K562 (cell line): ENCODE measurements at regions not wholly inside any gene's neighbourhood (a gene's known extent, or its start where the extent isn't known, plus 50 kb on each side); places are given as distances from the start of the nearest gene placed in this dataset.

Experiments
- ATAC-seq: fragments of 200-7000 bp; cut with Tn5 transposase; 3 replicates; pipeline ENCODE4 v1.9.1; 2020; ENCODE audit warnings: moderate library complexity
- BruUV-seq: library from RNA; stranded (reverse); fragments of 400-500 nt; replicated peaks from 2 replicates; lab custom pipeline; 2021; lab: Mats Ljungman, UMichigan
- CTCF ChIA-PET: fragments of 300-600 bp; formaldehyde crosslinking; extraction: SDS; loops from one replicate; lab custom pipeline; 2021; ENCODE audit warnings: low intra/inter-chr PET ratio; lab: Yijun Ruan, JAX
- POLR2A ChIA-PET: fragments of 300-600, 350-650 bp; sonication (Branson Sonifier 250); formaldehyde crosslinking; extraction: SDS; loops from one replicate; lab custom pipeline; 2021; ENCODE audit warnings: antibody characterized with exemption, inconsistent platforms; lab: Yijun Ruan, JAX
- DNase-seq, 4 experiments: peaks; one replicate each; pipeline versions ENCODE4 v3.0.0 to v3.0.0-alpha.2; 2011 to 2018; ENCODE audit warnings: low spot score in 3 of 4, mixed read lengths in 3 of 4; ENCODE audit errors: extremely low read depth in 1 of 4
- FAIRE-seq: peaks from 2 replicates; lab custom pipeline; 2011; peaks lifted over from hg19 to GRCh38; lab: Jason Lieb, UNC
- H2AFZ ChIP-seq: 2 replicates; pipeline ENCODE4 v1.6.0; 2011; ENCODE audit warnings: low read depth, low read length, control low read depth, inconsistent platforms
- H3K27ac ChIP-seq: fragments of 200-600 bp; 3 replicates; pipeline ENCODE4 v1.8.0; 2011; ENCODE audit warnings: low read depth, mild to moderate bottlenecking, control low read depth, inconsistent platforms, low read length, moderate library complexity, mixed read lengths; ENCODE audit errors: extremely low read depth
- H3K27me3 ChIP-seq, 2 experiments: fragments of 300-600 bp in 1 of 2; 2 replicates in 1 of 2; 3 replicates in 1 of 2; pipeline versions ENCODE4 v1.6.0 to v1.8.0; 2011; ENCODE audit warnings: inconsistent platforms in 2 of 2, low read length in 2 of 2, mild to moderate bottlenecking in 1 of 2, mixed read lengths in 1 of 2, moderate library complexity in 1 of 2; ENCODE audit not compliant: control insufficient read depth in 2 of 2, insufficient read depth in 2 of 2
- H3K36me3 ChIP-seq: fragments of 300-600 bp; 3 replicates; pipeline ENCODE4 v1.8.0; 2011; ENCODE audit warnings: mild to moderate bottlenecking, low read length, inconsistent platforms; ENCODE audit not compliant: control insufficient read depth, insufficient read depth
- H3K4me1 ChIP-seq, 2 experiments: fragments of 200-600 bp in 1 of 2; replicated peaks in 1 of 2; 2 replicates in 1 of 2; 3 replicates in 1 of 2; pipeline versions ENCODE4 v1.5.1 to v1.8.0; 2011; ENCODE audit warnings: inconsistent platforms in 2 of 2, low read length in 2 of 2, mild to moderate bottlenecking in 1 of 2, mixed read lengths in 1 of 2, moderate library complexity in 1 of 2; ENCODE audit not compliant: control insufficient read depth in 2 of 2, insufficient read depth in 2 of 2
- H3K4me2 ChIP-seq: 2 replicates; pipeline ENCODE4 v1.6.1; 2011; ENCODE audit warnings: low read length, control low read depth, inconsistent platforms, mixed read lengths; ENCODE audit not compliant: insufficient read depth
- H3K4me3 ChIP-seq: fragments of 200-600 bp; sonication (generic), shearing (Covaris generic); 2 replicates; pipeline ENCODE4 v1.5.1; 2016; ENCODE audit warnings: control low read depth, inconsistent platforms
- H3K79me2 ChIP-seq: fragments of 200-600 bp; 3 replicates; pipeline ENCODE4 v1.8.0; 2011; ENCODE audit warnings: low read length, inconsistent platforms; ENCODE audit not compliant: control insufficient read depth, insufficient read depth
- H3K9ac ChIP-seq, 2 experiments: 2 replicates each; pipeline versions ENCODE4 v1.6.0 to v1.6.1; 2011; ENCODE audit warnings: low read depth in 2 of 2, low read length in 2 of 2, control low read depth in 1 of 2, inconsistent platforms in 1 of 2, mild to moderate bottlenecking in 1 of 2, mixed read lengths in 1 of 2; ENCODE audit not compliant: insufficient read depth in 1 of 2
- H3K9me1 ChIP-seq: one replicate; pipeline ENCODE4 v1.6.0; 2011; ENCODE audit warnings: inconsistent platforms, mild to moderate bottlenecking, low read length, moderate library complexity; ENCODE audit not compliant: control insufficient read depth, insufficient read depth
- H3K9me3 ChIP-seq: replicated peaks from 2 replicates; pipeline ENCODE4 v1.5.1; 2011; ENCODE audit warnings: low read depth, low read length, inconsistent platforms; ENCODE audit not compliant: control insufficient read depth, insufficient read depth
- H4K20me1 ChIP-seq: replicated peaks from 2 replicates; pipeline ENCODE4 v1.6.1; 2011; ENCODE audit warnings: low read length, inconsistent platforms, mixed read lengths; ENCODE audit not compliant: control insufficient read depth, insufficient read depth
- FOXP1 ChIP-seq: sonication (generic); formaldehyde crosslinking; IDR thresholded peaks from 2 replicates; pipeline ENCODE4 v1.8.0; 2022; ENCODE audit warnings: mild to moderate bottlenecking, missing genetic modification reagents
- KAT2B ChIP-seq: IDR thresholded peaks from one replicate; pipeline ENCODE4 v1.6.1; 2012; ENCODE audit warnings: low read depth, mild to moderate bottlenecking, control low read depth, inconsistent platforms, low read length, moderate library complexity
- MAFF ChIP-seq: IDR thresholded peaks from 2 replicates; pipeline ENCODE4 v1.6.1; 2012; ENCODE audit warnings: low read length, improper control_type of control experiment
- MAX ChIP-seq: sonication (generic); formaldehyde crosslinking; IDR thresholded peaks from 2 replicates; pipeline ENCODE4 v1.9.0; 2022; ENCODE audit warnings: mild to moderate bottlenecking, missing genetic modification reagents
- RBM39 ChIP-seq: fragments of 200-400 bp; formaldehyde crosslinking; optimal IDR thresholded peaks from 2 replicates; pipeline ENCODE3; 2018; ENCODE audit warnings: low read depth, low read length
- SFPQ ChIP-seq: fragments of 200-400 bp; formaldehyde crosslinking; IDR thresholded peaks from 2 replicates; pipeline ENCODE4 v1.6.1; 2017; ENCODE audit warnings: mild to moderate bottlenecking, low read depth, low read length, moderate library complexity
- U2AF1 ChIP-seq: fragments of 200-400 bp; formaldehyde crosslinking; optimal IDR thresholded peaks from 2 replicates; pipeline ENCODE3; 2017; ENCODE audit warnings: mild to moderate bottlenecking, low read depth, low read length, moderate library complexity
- ZNF436 ChIP-seq: fragments of 250-450, 450-650 bp; sonication (Bioruptor Pico); formaldehyde crosslinking; IDR thresholded peaks from 2 replicates; pipeline ENCODE4 v1.7.0; 2020; ENCODE audit warnings: mild to moderate bottlenecking
- WGBS: fragments of 100-300 bp; shearing (Covaris generic); methylation state at CpG from one replicate; pipeline ENCODE4 v1.1.6; 2016; ENCODE audit warnings: low coverage, mixed read lengths; ENCODE audit not compliant: insufficient coverage; ENCODE audit errors: missing lambda C conversion rate; 5-methylcytosine and 5-hydroxymethylcytosine counted together
- in situ Hi-C: fragments of 300-500 bp; cut with MboI; formaldehyde crosslinking; loops from 4 replicates; pipeline ENCODE4 v1.15.0; 2018; ENCODE audit warnings: inconsistent platforms, mixed read lengths
- intact Hi-C: fragments of 100-400 bp; cut with micrococcal nuclease; formaldehyde crosslinking; loops from 2 replicates; pipeline ENCODE4 v1.14.2; 2022
- TF ChIP-seq, protein P1 (sequence below): fragments of 250-450 bp; sonication (Bioruptor Pico); IDR thresholded peaks from 2 replicates; pipeline ENCODE4 v1.5.0; 2020; ENCODE audit warnings: mild to moderate bottlenecking

DNA sequence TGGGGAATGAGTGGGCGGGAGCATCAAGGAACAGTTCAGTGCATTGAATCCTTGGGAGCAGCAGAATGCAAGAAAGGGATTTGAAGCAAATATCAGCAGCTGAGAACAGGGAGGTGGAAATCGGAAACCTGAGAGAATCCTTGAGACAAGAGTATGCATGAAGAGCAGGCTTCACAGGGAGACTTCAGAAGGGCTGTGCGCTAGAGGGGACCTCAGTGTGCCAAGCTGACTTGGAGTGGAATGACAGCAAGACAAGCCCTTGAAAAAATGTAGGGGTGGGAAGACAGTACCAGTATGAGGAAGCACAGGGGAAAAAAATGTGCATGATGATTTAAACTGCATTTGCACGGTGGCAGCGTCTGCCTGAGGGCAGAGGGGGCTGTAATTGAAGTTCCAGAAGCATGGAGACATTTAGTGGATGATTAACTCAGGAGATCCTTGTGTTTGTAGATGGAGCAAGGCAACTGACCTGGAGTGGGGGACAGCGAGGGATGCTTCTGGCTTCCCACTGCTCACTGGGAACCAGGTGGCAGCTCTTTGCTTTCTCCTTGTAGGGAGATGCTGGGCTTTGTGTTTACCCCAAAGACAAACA is 204.9 kb upstream of the PLET1 start:
- intact Hi-C loops, result no loop called here
- Histone ChIP-seq H3K4me3 (no peak overlapping the region), H3K4me2 (no peak overlapping the region), H3K36me3 (no peaks in the 10 kb centered on the region), H3K27ac (no peak overlapping the region), H3K9me1 (no peaks in the 10 kb centered on the region), H3K9me3 (no peaks in the 10 kb centered on the region), H3K27me3 (peaks cover 0 to 13% of the 10 kb centered on the region in 2 experiments; a peak in 2 of 5 replicates), H3K79me2 (no peaks in the 10 kb centered on the region), H2AFZ (no peak overlapping the region), H3K4me1 (no peaks in the 10 kb centered on the region), H3K9ac (no peak overlapping the region), H4K20me1 (no peaks in the 10 kb centered on the region; the same call in 1 of the 2 replicates)
- DNase-seq, result no peak
- ChIA-PET POLR2A (interaction anchor here (0.9 to 1.0 kb wide), 2 partner anchors 11 to 51 kb away, joined by 3 read pairs; no protein-coding TSS in a partner anchor), CTCF (no interaction called here)
- TF ChIP-seq ZNF436 (CRISPR knock-in tag), result no peak
- FAIRE-seq, result no peak
- BruUV-seq, result no TSS peak
- WGBS, result 0% methylated on average over 5 of the region's 6 CpGs
- no peak for ATAC-seq
- in situ Hi-C loops, result no loop called here

- in situ Hi-C loops (no loop called here), intact Hi-C loops (no loop called here)
- Histone ChIP-seq H3K79me2 (no peaks in the 10 kb centered on the region), H3K9me1 (no peaks in the 10 kb centered on the region), H3K4me1 (no peaks in the 10 kb centered on the region), H3K9ac (no peak overlapping the region), H3K27ac (no peak overlapping the region), H3K27me3 (peaks cover 10 to 32% of the 10 kb centered on the region in 2 experiments; a peak in 4 of 5 replicates), H3K9me3 (no peaks in the 10 kb centered on the region), H3K36me3 (no peaks in the 10 kb centered on the region), H4K20me1 (no peaks in the 10 kb centered on the region; the same call in 1 of the 2 replicates), H2AFZ (no peak overlapping the region), H3K4me2 (no peak overlapping the region), H3K4me3 (no peak overlapping the region)
- DNase-seq, result no peak
- no peak for FAIRE-seq
- ATAC-seq, result no peak
- TF ChIP-seq MAX (CRISPR knock-in tag) (no peak), FOXP1 (no peak), SFPQ (no peak), U2AF1 (no peak), MAFF (no peak), RBM39 (no peak), KAT2B (no peak)
- TF ChIP-seq, protein P1, sequence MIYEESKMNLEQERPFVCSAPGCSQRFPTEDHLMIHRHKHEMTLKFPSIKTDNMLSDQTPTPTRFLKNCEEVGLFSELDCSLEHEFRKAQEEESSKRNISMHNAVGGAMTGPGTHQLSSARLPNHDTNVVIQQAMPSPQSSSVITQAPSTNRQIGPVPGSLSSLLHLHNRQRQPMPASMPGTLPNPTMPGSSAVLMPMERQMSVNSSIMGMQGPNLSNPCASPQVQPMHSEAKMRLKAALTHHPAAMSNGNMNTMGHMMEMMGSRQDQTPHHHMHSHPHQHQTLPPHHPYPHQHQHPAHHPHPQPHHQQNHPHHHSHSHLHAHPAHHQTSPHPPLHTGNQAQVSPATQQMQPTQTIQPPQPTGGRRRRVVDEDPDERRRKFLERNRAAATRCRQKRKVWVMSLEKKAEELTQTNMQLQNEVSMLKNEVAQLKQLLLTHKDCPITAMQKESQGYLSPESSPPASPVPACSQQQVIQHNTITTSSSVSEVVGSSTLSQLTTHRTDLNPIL (CRISPR knock-in tag), result no peak
- WGBS, result 0% methylated on average over 3 of the region's 3 CpGs
- ChIA-PET CTCF (no interaction called here), POLR2A (no interaction called here)
- BruUV-seq, result no TSS peak
Measured at GRCh38 chr11:112467721-112468120, 207.1 kb upstream of the PLET1 start.
